GM18508 (cell line): ENCODE measurements at regions not wholly inside any gene's neighbourhood (a gene's known extent, or its start where the extent isn't known, plus 50 kb on each side); places are given as distances from the start of the nearest gene placed in this dataset.
A peak's percentile ranks its signal among the peaks of the same experiment; 100 is the strongest.
"Not testable (repeated sequence)": the region's sequence is repeated elsewhere in the genome, so short reads cannot be mapped to it uniquely, and the experiment has no call there.

Source experiments
- ATAC-seq: cut with Tn5 transposase; IDR thresholded peaks from one replicate; pipeline ENCODE4 v1.9.1; 2021; ENCODE audit warnings: moderate number of reproducible peaks; ENCODE audit not compliant: insufficient read depth, unreplicated experiment

- no peak for ATAC-seq
Observed at GRCh38 chr2:8441371-8441770, 240.5 kb upstream of the ID2 start.

GRCh38 chr2:8441986-8442385 is 239.9 kb upstream of the ID2 start:
- ATAC-seq: peak; percentile 70

GRCh38 chr2:8442833-8443486 is 238.9 kb upstream of the ID2 start:
- no peak for ATAC-seq

GRCh38 chr2:8445580-8445979 is 236.3 kb upstream of the ID2 start:
- ATAC-seq: no peak

GRCh38 chr2:8446751-8447150 is 235.1 kb upstream of the ID2 start:
- not testable (repeated sequence) for ATAC-seq

GRCh38 chr2:8447610-8448221 is 234.1 kb upstream of the ID2 start:
- ATAC-seq: no peak

GRCh38 chr2:8448824-8449556 is 232.9 kb upstream of the ID2 start:
- no peak for ATAC-seq

GRCh38 chr2:8451273-8451672 is 230.6 kb upstream of the ID2 start:
- no peak for ATAC-seq

- ATAC-seq: no peak
Observed at GRCh38 chr2:8452296-8452695, 229.6 kb upstream of the ID2 start.

GRCh38 chr2:8452979-8453903 is 228.6 kb upstream of the ID2 start:
- ATAC-seq: no peak

- ATAC-seq: no peak
Observed at GRCh38 chr2:8453904-8454302, 228.0 kb upstream of the ID2 start.

- ATAC-seq: no peak
Observed at GRCh38 chr2:8454797-8455196, 227.1 kb upstream of the ID2 start.

GRCh38 chr2:8455236-8456150 is 226.4 kb upstream of the ID2 start:
- no peak for ATAC-seq

GRCh38 chr2:8456151-8457091 is 225.4 kb upstream of the ID2 start:
- ATAC-seq: peak; percentile 71

- no peak for ATAC-seq
Observed at GRCh38 chr2:8457092-8457481, 224.8 kb upstream of the ID2 start.

- no peak for ATAC-seq
Observed at GRCh38 chr2:8457699-8458502, 224.0 kb upstream of the ID2 start.

GRCh38 chr2:8458503-8459459 is 223.1 kb upstream of the ID2 start:
- no peak for ATAC-seq
